HUES6 (cell line): ENCODE measurements at regions not wholly inside any gene's neighbourhood (a gene's known extent, or its start where the extent isn't known, plus 50 kb on each side); places are given as distances from the start of the nearest gene placed in this dataset.

Source experiments
- H3K27ac ChIP-seq: 2 replicates; pipeline ENCODE4 v1.7.0; 2013; ENCODE audit warnings: low read depth, mild to moderate bottlenecking, low read length, inconsistent platforms
- H3K27me3 ChIP-seq: 2 replicates; pipeline ENCODE4 v1.6.1; 2013; ENCODE audit warnings: low read length; ENCODE audit not compliant: control insufficient read depth, insufficient read depth
- H3K36me3 ChIP-seq: 2 replicates; pipeline ENCODE4 v1.6.1; 2013; ENCODE audit warnings: low read length; ENCODE audit not compliant: control insufficient read depth, insufficient read depth
- H3K4me1 ChIP-seq: 2 replicates; pipeline ENCODE4 v1.6.1; 2013; ENCODE audit warnings: low read length; ENCODE audit not compliant: control insufficient read depth, insufficient read depth
- H3K4me3 ChIP-seq: 2 replicates; pipeline ENCODE4 v1.5.1; 2013; ENCODE audit warnings: low read depth, low read length
- H3K9ac ChIP-seq: one replicate; pipeline ENCODE4 v1.6.1; 2013; ENCODE audit warnings: mild to moderate bottlenecking, low read length
- H3K9me3 ChIP-seq: 2 replicates; pipeline ENCODE4 v1.6.1; 2013; ENCODE audit warnings: low read depth, low read length; ENCODE audit not compliant: control insufficient read depth, insufficient read depth

DNA sequence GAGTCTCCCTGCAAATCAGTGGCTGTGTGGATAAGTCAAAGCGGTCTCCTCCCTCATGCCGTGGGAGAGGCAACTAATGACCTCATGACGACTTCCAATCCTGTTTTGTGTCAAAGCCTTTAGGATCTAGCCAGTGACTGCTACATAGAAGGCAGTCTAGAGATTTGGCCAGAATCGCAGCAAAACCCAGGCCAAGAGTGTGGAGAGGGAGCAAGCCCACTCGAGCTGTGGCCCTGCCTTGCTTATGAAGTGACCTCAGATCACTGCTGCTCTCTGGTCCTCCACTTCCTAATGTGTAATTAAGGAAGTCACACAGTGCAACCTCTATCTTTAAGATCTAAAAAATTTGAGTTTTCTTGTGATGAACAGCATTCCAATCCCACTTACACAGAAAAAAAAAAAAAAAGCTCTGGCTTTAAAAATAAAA, 296.7 kb upstream of the KLF6 start:
- no peaks in the 10 kb centered on the region for H3K27me3 ChIP-seq
- no peaks in the 10 kb centered on the region for H3K36me3 ChIP-seq

DNA sequence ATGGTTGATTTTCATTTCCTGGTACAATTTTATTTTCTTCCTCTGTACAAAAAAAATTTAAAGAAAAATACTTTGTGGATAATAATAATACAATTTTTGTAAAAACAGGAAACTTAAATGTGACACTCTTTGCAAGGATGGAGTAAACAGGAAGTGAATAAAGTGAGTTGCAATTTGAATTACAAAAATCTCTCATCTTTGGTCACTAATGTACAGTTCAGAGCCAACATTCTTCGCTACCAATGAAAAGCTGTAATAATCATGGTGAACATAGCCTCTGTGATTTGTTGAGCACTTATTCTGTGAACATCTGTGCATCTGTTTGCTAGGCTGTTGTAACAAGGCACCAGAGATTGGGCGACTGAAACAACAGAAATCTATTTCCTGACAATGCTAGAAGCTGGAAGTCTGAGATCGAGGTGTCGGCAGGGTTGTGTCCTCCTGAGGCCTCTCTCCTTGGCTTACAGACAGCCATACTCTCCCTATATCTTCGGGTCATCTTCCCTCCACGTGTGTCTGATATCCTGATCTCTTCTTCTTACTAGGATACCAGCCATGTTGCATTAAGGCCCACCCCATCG, 295.3 kb upstream of the KLF6 start:
- H3K27me3 ChIP-seq, result no peaks in the 10 kb centered on the region
- no peak overlapping the region for H3K27ac ChIP-seq
- H3K36me3 ChIP-seq, result no peaks in the 10 kb centered on the region
- H3K4me3 ChIP-seq, result no peak overlapping the region
- H3K9me3 ChIP-seq, result no peaks in the 10 kb centered on the region
- H3K4me1 ChIP-seq, result peaks cover 16% of the 10 kb centered on the region
- no peak overlapping the region for H3K9ac ChIP-seq

More for the DNA sequence above, 296.7 kb upstream of the KLF6 start:
- Histone ChIP-seq H3K27ac (no peak overlapping the region), H3K9ac (no peak overlapping the region), H3K9me3 (no peaks in the 10 kb centered on the region), H3K4me1 (peaks cover 16% of the 10 kb centered on the region), H3K4me3 (no peak overlapping the region)

DNA sequence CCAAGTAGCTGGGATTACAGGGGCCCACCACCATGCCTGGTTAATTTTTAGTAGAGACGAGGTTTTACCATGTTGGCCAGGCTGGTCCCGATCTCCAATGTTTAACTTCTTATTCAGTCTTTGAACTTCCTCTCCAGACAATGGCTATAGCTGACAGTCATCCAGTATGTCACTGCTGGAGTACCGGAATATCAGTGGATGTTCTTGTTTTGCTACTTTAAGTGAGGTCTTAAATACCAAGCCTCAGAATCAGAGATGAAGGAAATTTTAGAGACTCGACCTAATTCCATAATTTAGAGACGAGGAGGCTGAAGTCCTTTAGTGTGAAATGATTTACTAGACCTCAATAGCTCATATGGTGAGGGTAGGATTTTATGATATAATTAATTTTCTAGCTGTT, 294.8 kb upstream of the KLF6 start:
- H3K4me3 ChIP-seq, result no peak overlapping the region
- no peaks in the 10 kb centered on the region for H3K9me3 ChIP-seq
- H3K9ac ChIP-seq, result no peak overlapping the region
- peaks cover 16% of the 10 kb centered on the region for H3K4me1 ChIP-seq
- H3K27ac ChIP-seq, result no peak overlapping the region
- H3K36me3 ChIP-seq, result no peaks in the 10 kb centered on the region
- no peaks in the 10 kb centered on the region for H3K27me3 ChIP-seq

DNA sequence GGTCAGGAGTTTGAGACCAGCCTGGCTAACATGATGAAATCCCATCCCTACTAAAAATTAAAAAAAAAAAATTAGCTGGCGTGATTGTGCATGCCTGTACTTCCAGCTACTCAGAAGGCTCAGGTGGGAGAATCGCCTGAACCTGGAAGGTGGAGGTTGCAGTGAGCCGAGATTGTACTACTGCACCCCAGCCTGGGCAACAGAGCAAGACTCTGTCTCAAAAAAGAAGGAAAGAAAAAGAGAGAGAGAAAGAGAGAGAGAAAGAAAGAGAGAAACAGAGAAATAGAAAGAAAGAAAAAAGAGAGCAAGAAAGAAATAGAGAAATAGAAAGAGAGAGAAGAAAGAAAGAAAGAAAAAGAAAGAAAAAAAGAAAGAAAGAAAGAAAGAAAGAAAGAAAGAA, 292.8 kb upstream of the KLF6 start:
- Histone ChIP-seq H3K9me3 (no peaks in the 10 kb centered on the region), H3K4me3 (no peak overlapping the region), H3K4me1 (peaks cover under 1% of the 10 kb centered on the region; the same call in 1 of the 2 replicates), H3K27ac (no peak overlapping the region), H3K9ac (no peak overlapping the region), H3K27me3 (no peaks in the 10 kb centered on the region), H3K36me3 (no peaks in the 10 kb centered on the region)

DNA sequence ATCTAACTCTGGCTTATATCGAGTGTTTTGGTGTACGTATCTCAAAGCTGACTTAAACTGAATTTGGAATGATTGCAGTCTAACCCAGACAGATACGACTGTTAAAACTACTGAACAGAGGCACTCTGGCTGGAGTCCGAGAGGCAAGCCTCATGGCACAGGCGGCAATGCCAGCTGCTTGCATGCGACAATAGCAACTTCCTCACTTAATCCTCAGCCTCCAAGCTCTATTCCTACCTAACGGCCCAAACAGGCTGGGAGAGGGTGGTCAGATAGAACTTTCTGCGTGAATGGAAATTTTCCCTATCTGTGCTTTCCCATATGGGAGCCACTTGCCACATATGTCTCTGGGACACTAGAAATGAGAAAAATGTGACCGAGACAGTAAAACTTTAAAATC, 292.0 kb upstream of the KLF6 start:
- no peaks in the 10 kb centered on the region for H3K27me3 ChIP-seq
- no peak overlapping the region for H3K4me3 ChIP-seq
- H3K4me1 ChIP-seq, result no peaks in the 10 kb centered on the region; the same call in 1 of the 2 replicates
- no peaks in the 10 kb centered on the region for H3K9me3 ChIP-seq
- no peaks in the 10 kb centered on the region for H3K36me3 ChIP-seq
- no peak overlapping the region for H3K27ac ChIP-seq
- H3K9ac ChIP-seq, result no peak overlapping the region

DNA sequence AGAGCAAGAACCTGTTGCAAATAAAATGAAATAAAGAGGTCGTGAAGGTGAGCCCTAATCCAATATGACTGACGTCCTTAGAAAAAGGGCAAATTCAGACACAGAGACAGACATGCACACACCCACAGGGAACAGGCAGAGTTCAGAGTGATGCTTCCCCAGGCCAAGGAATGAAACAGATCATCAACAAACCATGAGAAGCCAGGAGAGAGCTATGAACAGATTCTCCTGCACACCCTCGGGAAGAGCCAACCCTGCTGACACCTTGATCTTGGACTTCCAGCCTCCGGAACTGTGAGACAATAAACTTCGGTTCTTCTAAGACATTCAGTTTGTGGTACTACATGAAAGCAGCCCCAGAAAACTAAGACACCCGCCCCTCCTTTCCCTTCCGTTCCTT, 290.4 kb upstream of the KLF6 start:
- Histone ChIP-seq H3K9me3 (no peaks in the 10 kb centered on the region), H3K27ac (no peak overlapping the region), H3K27me3 (no peaks in the 10 kb centered on the region), H3K4me1 (no peaks in the 10 kb centered on the region), H3K4me3 (no peak overlapping the region), H3K36me3 (no peaks in the 10 kb centered on the region), H3K9ac (no peak overlapping the region)

DNA sequence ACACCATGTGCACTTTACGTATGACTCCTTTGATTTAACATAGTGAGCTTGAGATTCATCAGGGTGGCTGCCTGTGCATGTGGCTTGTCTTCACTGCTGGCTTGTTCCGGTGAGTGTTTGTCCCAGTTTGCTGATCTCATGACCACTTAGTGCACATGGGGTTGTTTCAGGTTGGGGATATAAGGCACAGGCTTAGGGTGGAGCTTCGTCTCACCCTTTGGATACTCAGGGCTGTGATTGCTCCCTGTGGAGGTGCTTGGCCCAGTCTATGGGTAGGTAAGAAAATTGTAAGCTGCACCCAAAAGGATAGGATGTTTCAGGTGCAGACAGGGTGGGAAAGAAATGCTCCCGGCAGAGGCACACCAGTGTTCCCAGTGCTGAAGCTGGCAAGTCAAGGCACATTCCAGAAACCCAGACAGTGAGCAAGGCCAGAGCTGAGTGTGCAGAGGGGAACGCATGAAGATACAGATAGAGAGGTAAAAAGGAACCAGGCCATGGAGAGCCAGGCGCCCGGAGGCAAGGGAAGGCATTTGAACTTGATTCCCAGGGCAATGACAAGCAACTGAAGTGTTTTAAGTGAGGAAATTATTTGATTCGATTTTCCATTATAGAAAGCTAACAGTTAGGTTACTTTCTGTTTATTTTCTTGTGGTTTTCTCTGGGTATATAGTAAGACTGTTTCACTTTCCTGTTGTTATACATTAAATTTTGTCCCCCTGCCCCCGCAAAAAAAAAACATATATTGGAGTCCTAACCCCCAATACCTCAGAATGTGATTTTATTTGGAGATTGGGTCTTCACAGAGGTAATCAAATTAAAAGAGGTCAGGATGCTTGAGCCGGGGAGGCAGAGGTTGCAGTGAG, 289.8 kb upstream of the KLF6 start:
- Histone ChIP-seq H3K27me3 (no peaks in the 10 kb centered on the region), H3K9me3 (no peaks in the 10 kb centered on the region), H3K27ac (no peak overlapping the region), H3K9ac (no peak overlapping the region), H3K36me3 (no peaks in the 10 kb centered on the region), H3K4me3 (no peak overlapping the region), H3K4me1 (no peaks in the 10 kb centered on the region)

DNA sequence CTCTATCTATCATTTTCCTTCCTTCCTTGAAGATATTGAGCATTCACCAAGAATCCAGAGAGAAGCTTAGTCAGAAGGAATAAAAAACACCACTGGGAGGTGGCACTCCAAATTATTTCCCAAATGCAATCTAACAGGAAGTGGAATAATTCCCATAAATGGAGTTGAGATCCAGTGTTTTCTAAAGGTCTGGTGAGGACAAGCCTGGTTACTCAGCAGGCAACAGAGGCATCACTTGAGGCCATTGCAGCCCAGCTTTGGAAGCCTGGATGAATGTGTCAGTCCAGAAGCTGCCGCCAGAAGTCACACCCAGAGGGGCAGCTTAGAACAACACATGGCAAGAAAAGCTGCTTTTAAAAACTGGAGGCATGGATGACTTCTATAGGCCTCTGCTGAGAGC, 288.9 kb upstream of the KLF6 start:
- H3K9me3 ChIP-seq, result no peaks in the 10 kb centered on the region
- no peaks in the 10 kb centered on the region for H3K27me3 ChIP-seq
- no peak overlapping the region for H3K27ac ChIP-seq
- H3K36me3 ChIP-seq, result no peaks in the 10 kb centered on the region
- H3K4me1 ChIP-seq, result no peaks in the 10 kb centered on the region
- H3K4me3 ChIP-seq, result no peak overlapping the region
- H3K9ac ChIP-seq, result no peak overlapping the region

DNA sequence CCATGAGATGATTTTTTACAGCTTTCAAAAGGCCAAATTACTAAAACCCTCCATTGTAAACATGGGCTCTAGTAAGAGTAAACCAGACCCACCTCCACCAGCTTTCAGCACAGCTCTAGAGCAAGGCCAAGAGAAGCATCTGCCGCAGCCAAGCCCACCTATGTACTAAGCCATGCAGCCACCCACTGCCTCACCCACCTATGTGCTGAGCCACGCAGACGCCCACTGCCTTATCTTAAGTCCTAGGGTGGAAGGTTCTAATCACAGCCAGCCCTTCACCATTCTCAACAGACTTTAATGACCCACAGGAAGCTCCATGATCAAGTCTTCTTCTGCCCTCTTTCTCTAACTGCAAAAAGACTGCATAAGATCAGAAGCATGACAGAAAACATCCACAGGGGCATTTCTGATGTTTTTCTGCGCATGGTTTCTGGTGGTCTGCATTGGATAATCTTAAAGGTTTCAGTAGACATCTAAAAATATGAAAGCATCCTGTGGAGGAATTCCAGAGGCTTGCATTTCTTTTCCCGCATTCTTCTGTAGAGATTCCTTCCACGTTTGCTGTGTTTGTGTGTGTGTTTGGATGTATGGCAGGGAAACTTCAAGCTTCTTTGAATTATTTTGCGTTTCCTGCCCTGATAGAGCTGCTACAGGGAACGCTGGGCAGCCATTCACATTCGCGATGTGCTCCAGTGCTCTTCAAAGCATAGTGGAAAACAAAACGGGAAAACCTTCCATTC, 286.1 kb upstream of the KLF6 start:
- Histone ChIP-seq H3K4me3 (no peak overlapping the region), H3K9ac (no peak overlapping the region), H3K4me1 (no peaks in the 10 kb centered on the region), H3K36me3 (no peaks in the 10 kb centered on the region), H3K9me3 (no peaks in the 10 kb centered on the region), H3K27ac (no peak overlapping the region), H3K27me3 (no peaks in the 10 kb centered on the region)

DNA sequence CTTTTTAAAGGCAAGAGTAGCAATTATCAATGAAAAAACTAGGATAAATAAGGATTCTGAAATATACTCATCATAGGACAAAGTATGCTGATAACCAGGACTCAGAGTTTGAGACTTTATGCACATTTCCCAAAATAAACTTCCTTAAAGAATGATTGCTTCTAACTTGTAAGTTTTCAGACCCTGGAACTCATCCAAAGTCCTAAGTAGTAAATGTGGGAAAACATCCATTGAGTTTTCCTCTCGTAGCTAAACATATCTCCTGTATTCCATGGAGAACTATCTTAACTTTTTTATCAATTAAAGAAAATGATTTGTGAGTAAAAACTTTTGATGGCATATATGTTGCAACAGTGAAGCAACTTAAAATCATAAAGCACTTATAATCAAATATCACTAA, 285.2 kb upstream of the KLF6 start:
- Histone ChIP-seq H3K36me3 (no peaks in the 10 kb centered on the region), H3K9ac (no peak overlapping the region), H3K27ac (no peak overlapping the region), H3K9me3 (no peaks in the 10 kb centered on the region), H3K4me1 (no peaks in the 10 kb centered on the region), H3K27me3 (no peaks in the 10 kb centered on the region), H3K4me3 (no peak overlapping the region)

DNA sequence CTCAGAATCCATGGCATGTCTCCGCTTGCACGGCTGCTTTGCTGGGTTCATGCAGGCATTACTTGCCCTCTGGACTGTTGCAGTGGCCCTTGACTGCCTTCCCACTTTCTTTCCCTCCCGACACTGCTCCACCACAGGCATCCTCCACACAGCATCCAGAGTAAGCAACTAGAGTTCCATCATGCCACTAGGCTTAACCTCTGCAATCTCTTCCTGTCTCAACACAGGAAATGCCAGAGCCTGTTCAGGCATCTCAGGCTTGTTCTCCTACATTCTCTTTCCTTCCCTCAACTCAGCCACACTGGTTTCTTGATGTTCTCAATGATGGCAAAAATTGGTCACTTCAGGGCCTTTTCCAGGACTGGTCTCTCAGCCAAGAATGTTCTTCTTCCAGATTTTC, 284.5 kb upstream of the KLF6 start:
- no peak overlapping the region for H3K4me3 ChIP-seq
- H3K27me3 ChIP-seq, result no peaks in the 10 kb centered on the region
- H3K9ac ChIP-seq, result no peak overlapping the region

More for the DNA sequence above, 284.5 kb upstream of the KLF6 start:
- H3K4me1 ChIP-seq, result no peaks in the 10 kb centered on the region
- no peaks in the 10 kb centered on the region for H3K9me3 ChIP-seq
- H3K27ac ChIP-seq, result no peak overlapping the region
- no peaks in the 10 kb centered on the region for H3K36me3 ChIP-seq
